ENCODE measurements at regions not wholly inside any gene's neighbourhood (a gene's known extent, or its start where the extent isn't known, plus 50 kb on each side); places are given as distances from the start of the nearest gene placed in this dataset.

DNA sequence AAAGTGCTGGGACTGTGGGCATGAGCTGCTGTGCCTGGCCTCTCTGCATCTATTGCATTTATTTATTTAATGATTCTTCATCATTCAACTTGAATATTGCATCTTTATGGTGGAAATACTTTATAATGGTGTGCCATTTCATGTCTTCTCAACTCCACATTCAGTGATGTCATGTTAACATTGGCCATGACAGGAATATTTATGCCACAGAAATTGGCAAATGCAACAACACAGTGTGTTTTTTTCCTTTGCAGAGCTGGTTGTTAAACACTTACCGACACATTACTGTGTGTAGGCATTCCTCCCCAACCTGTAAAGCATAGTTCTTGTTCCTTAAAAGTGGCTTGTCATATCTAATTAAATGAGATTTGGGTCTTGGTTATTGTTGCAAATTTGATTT lies 57.4 kb upstream of the WDR26 start:
- peaks cover 26% of the 10 kb centered on the region for H3K4me1 ChIP-seq (ENCODE audit: insufficient read depth, low read length)
- no peak overlapping the region for H2AFZ ChIP-seq (ENCODE audit: low read length)
- no peak overlapping the region for H3K4me3 ChIP-seq (ENCODE audit: low read length)
- no peak overlapping the region for H3K4me2 ChIP-seq (ENCODE audit: low read length)
- H4K20me1 ChIP-seq (ENCODE audit: low read length) = no peaks in the 10 kb centered on the region
- no TSS peak for BruUV-seq (replicated peaks)
- H3K9me2 ChIP-seq (replicated peaks; ENCODE audit: low read length) = no peaks in the 10 kb centered on the region
- H3K9me3 ChIP-seq (ENCODE audit: low read length) = peaks cover 5% of the 10 kb centered on the region; the same call in 1 of the 2 replicates
- intact Hi-C loops (cut with micrococcal nuclease) = loop anchor here (5.0 kb wide), 1 partner anchor 35 kb away; no protein-coding TSS in a partner anchor
- no peak overlapping the region for H3K9ac ChIP-seq (ENCODE audit: low read length)
- H3K36me3 ChIP-seq (ENCODE audit: low read depth, low read length) = no peaks in the 10 kb centered on the region
- TF ChIP-seq, protein P1, sequence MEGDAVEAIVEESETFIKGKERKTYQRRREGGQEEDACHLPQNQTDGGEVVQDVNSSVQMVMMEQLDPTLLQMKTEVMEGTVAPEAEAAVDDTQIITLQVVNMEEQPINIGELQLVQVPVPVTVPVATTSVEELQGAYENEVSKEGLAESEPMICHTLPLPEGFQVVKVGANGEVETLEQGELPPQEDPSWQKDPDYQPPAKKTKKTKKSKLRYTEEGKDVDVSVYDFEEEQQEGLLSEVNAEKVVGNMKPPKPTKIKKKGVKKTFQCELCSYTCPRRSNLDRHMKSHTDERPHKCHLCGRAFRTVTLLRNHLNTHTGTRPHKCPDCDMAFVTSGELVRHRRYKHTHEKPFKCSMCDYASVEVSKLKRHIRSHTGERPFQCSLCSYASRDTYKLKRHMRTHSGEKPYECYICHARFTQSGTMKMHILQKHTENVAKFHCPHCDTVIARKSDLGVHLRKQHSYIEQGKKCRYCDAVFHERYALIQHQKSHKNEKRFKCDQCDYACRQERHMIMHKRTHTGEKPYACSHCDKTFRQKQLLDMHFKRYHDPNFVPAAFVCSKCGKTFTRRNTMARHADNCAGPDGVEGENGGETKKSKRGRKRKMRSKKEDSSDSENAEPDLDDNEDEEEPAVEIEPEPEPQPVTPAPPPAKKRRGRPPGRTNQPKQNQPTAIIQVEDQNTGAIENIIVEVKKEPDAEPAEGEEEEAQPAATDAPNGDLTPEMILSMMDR (conservative IDR thresholded peaks at IDR 0.05; ENCODE audit: low read depth, low read length) = no peak
- TF ChIP-seq EZH2 (IDR thresholded peaks at IDR 0.05; ENCODE audit: low read length, unreplicated experiment) = no peak
- TF ChIP-seq EZH2phosphoT487 (IDR thresholded peaks at IDR 0.05; ENCODE audit: borderline replicate concordance, low read length) = no peak
- ChIA-PET POLR2A (ENCODE audit: unreplicated experiment) (interaction anchor here (0.6 kb wide), 1 partner anchor 61 kb away, joined by 7 read pairs; no protein-coding TSS in a partner anchor), CTCF (no interaction called here)
- ATAC-seq (peak; percentile 46), DNase-seq (no peak)
- no peaks in the 10 kb centered on the region for H3K79me2 ChIP-seq (ENCODE audit: low read length)
- H3K27me3 ChIP-seq (ENCODE audit: low read length) = no peaks in the 10 kb centered on the region
- no peaks in the 10 kb centered on the region for H3F3A ChIP-seq (ENCODE audit: low read length, unreplicated experiment)
- H3K27ac ChIP-seq (ENCODE audit: low read length) = peak overlapping the region; percentile 17; the same call in 1 of the 2 replicates

DNA sequence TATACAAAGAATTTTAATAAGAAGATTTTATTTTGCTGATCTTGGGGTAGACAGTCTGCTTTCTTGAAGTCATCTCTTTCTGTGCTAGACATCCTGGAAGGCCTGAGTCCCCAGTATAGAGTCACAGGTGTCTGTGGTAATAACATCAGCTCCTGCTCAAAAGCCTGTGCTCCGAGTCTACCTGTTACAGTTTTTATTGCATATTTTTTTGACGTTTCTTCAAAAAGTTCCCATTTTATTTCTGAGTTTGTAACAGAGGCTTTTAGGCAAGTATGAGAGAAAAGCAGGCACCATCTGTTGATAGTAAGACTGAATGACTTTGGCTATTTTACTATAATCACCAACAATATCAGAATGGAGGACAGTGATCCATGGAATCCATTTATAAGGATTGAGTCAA lies 58.0 kb upstream of the WDR26 start:
- POLR2A ChIA-PET (ENCODE audit: unreplicated experiment) = interaction anchor here (0.6 kb wide), 1 partner anchor 62 kb away, joined by 7 read pairs; no protein-coding TSS in a partner anchor
- H3K36me3 ChIP-seq (ENCODE audit: low read depth, low read length) = no peaks in the 10 kb centered on the region
- H3K9ac ChIP-seq (ENCODE audit: low read length) = no peak overlapping the region
- H3K79me2 ChIP-seq (ENCODE audit: low read length) = no peaks in the 10 kb centered on the region
- no peak overlapping the region for H3K4me2 ChIP-seq (ENCODE audit: low read length)
- CTCF ChIA-PET = no interaction called here
- no peaks in the 10 kb centered on the region for H3K27me3 ChIP-seq (ENCODE audit: low read length)
- peak overlapping the region; percentile 2; the same call in 1 of the 2 replicates for H2AFZ ChIP-seq (ENCODE audit: low read length)
- H3F3A ChIP-seq (ENCODE audit: low read length, unreplicated experiment) = no peaks in the 10 kb centered on the region
- ATAC-seq (peak; percentile 25), DNase-seq (no peak)
- intact Hi-C loops (cut with micrococcal nuclease) = loop anchor here (5.0 kb wide), 1 partner anchor 35 kb away; no protein-coding TSS in a partner anchor
- TF ChIP-seq, protein P1 (conservative IDR thresholded peaks at IDR 0.05; ENCODE audit: low read depth, low read length) = no peak
- TF ChIP-seq EZH2 (IDR thresholded peaks at IDR 0.05; ENCODE audit: low read length, unreplicated experiment) (no peak), EZH2phosphoT487 (IDR thresholded peaks at IDR 0.05; ENCODE audit: borderline replicate concordance, low read length) (no peak)
- peak overlapping the region; percentile 32 for H3K27ac ChIP-seq (ENCODE audit: low read length)
- H3K4me1 ChIP-seq (ENCODE audit: insufficient read depth, low read length) = peaks cover 32% of the 10 kb centered on the region
- H3K4me3 ChIP-seq (ENCODE audit: low read length) = no peak overlapping the region
- BruUV-seq (replicated peaks) = no TSS peak
- peaks cover 5% of the 10 kb centered on the region; the same call in 1 of the 2 replicates for H3K9me3 ChIP-seq (ENCODE audit: low read length)
- no peaks in the 10 kb centered on the region for H3K9me2 ChIP-seq (replicated peaks; ENCODE audit: low read length)
- no peaks in the 10 kb centered on the region for H4K20me1 ChIP-seq (ENCODE audit: low read length)

DNA sequence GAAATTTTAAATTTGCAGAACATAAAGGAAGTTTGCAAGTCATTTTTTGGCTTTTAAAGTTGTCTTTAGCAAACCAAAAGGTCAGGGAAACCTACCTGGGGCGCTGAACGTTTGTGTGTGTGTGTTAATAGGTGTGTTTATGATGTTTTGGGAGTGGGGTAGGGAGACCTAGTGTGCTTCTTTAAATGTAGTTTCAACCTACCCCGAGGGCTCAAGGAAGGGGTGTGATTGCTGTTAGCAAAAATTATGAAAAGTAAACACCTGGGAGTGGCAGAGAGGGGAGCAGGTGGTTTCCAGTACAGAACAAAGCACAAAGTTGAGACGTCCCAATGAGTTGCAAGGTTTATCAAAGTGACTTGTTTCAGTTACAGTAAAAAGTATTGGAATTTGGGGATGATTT lies 58.7 kb upstream of the WDR26 start:
- peaks cover 4% of the 10 kb centered on the region for H3F3A ChIP-seq (ENCODE audit: low read length, unreplicated experiment)
- peak overlapping the region; percentile 2; the same call in 1 of the 2 replicates for H2AFZ ChIP-seq (ENCODE audit: low read length)
- no peaks in the 10 kb centered on the region for H4K20me1 ChIP-seq (ENCODE audit: low read length)
- no peaks in the 10 kb centered on the region for H3K79me2 ChIP-seq (ENCODE audit: low read length)
- ATAC-seq (no peak), DNase-seq (peak; percentile 39)
- no peak for TF ChIP-seq EZH2 (IDR thresholded peaks at IDR 0.05; ENCODE audit: low read length, unreplicated experiment)
- TF ChIP-seq EZH2phosphoT487 (IDR thresholded peaks at IDR 0.05; ENCODE audit: borderline replicate concordance, low read length) = no peak
- TF ChIP-seq, protein P1 (conservative IDR thresholded peaks at IDR 0.05; ENCODE audit: low read depth, low read length) = no peak
- no peaks in the 10 kb centered on the region for H3K27me3 ChIP-seq (ENCODE audit: low read length)
- no peaks in the 10 kb centered on the region for H3K36me3 ChIP-seq (ENCODE audit: low read depth, low read length)
- CTCF ChIA-PET = no interaction called here
- POLR2A ChIA-PET (ENCODE audit: unreplicated experiment) = no interaction called here
- intact Hi-C loops (cut with micrococcal nuclease) = loop anchor here (5.0 kb wide), 1 partner anchor 36 kb away; no protein-coding TSS in a partner anchor
- H3K27ac ChIP-seq (ENCODE audit: low read length) = peak overlapping the region; percentile 32; the same call in 1 of the 2 replicates
- H3K9me2 ChIP-seq (replicated peaks; ENCODE audit: low read length) = no peaks in the 10 kb centered on the region
- peaks cover 39% of the 10 kb centered on the region for H3K4me1 ChIP-seq (ENCODE audit: insufficient read depth, low read length)
- peaks cover 5% of the 10 kb centered on the region; the same call in 1 of the 2 replicates for H3K9me3 ChIP-seq (ENCODE audit: low read length)
- H3K4me2 ChIP-seq (ENCODE audit: low read length) = no peak overlapping the region
- no peak overlapping the region for H3K9ac ChIP-seq (ENCODE audit: low read length)
- no TSS peak for BruUV-seq (replicated peaks)
- no peak overlapping the region for H3K4me3 ChIP-seq (ENCODE audit: low read length)

Measured in PC-3 (cell line).